SH-SY5Y (cell line): ENCODE measurements at regions not wholly inside any gene's neighbourhood (a gene's known extent, or its start where the extent isn't known, plus 50 kb on each side); places are given as distances from the start of the nearest gene placed in this dataset.

ENCODE experiments used
- GATA2 ChIP-seq: IDR thresholded peaks from 2 replicates; pipeline ENCODE4 v1.6.1; 2011; ENCODE audit warnings: mild to moderate bottlenecking, low read depth, low read length
- GATA3 ChIP-seq: IDR thresholded peaks from 2 replicates; pipeline ENCODE4 v1.6.1; 2011; ENCODE audit warnings: low read depth, mild to moderate bottlenecking, low read length, moderate library complexity

- TF ChIP-seq GATA2 (no peak), GATA3 (no peak)
Measured at GRCh38 chr12:97112136-97112535, 205.1 kb downstream of the NEDD1 start.
